ENCODE measurements at regions not wholly inside any gene's neighbourhood (a gene's known extent, or its start where the extent isn't known, plus 50 kb on each side); places are given as distances from the start of the nearest gene placed in this dataset.

- Mint-ChIP-seq H3K36me3 (ENCODE audit: low read depth) (no peaks in the 10 kb centered on the region), H3K27ac (no peak overlapping the region), H3K4me1 (ENCODE audit: low read depth) (no peaks in the 10 kb centered on the region), H3K27me3 (no peaks in the 10 kb centered on the region), H3K4me3 (no peak overlapping the region), H3K9me3 (no peaks in the 10 kb centered on the region)
Observed at GRCh38 chr14:66371776-66372175, 114.4 kb upstream of the CCDC196 start.

- Mint-ChIP-seq H3K36me3 (ENCODE audit: low read depth) (no peaks in the 10 kb centered on the region), H3K4me3 (no peak overlapping the region), H3K27ac (no peak overlapping the region), H3K9me3 (no peaks in the 10 kb centered on the region), H3K27me3 (no peaks in the 10 kb centered on the region), H3K4me1 (ENCODE audit: low read depth) (no peaks in the 10 kb centered on the region)
Observed at GRCh38 chr14:66375046-66375964, 110.9 kb upstream of the CCDC196 start.

- no peaks in the 10 kb centered on the region for H3K27me3 Mint-ChIP-seq
- no peak overlapping the region for H3K27ac Mint-ChIP-seq
- no peaks in the 10 kb centered on the region for H3K4me1 Mint-ChIP-seq (ENCODE audit: low read depth)
- H3K9me3 Mint-ChIP-seq: no peaks in the 10 kb centered on the region
- H3K4me3 Mint-ChIP-seq: no peak overlapping the region
- no peaks in the 10 kb centered on the region for H3K36me3 Mint-ChIP-seq (ENCODE audit: low read depth)
Observed at GRCh38 chr14:66377574-66377973, 108.6 kb upstream of the CCDC196 start.

- no peak overlapping the region for H3K4me3 Mint-ChIP-seq
- no peaks in the 10 kb centered on the region for H3K36me3 Mint-ChIP-seq (ENCODE audit: low read depth)
- no peak overlapping the region for H3K27ac Mint-ChIP-seq
- no peaks in the 10 kb centered on the region for H3K27me3 Mint-ChIP-seq
- no peaks in the 10 kb centered on the region for H3K9me3 Mint-ChIP-seq
- H3K4me1 Mint-ChIP-seq (ENCODE audit: low read depth): no peaks in the 10 kb centered on the region
Observed at GRCh38 chr14:66378712-66379505, 107.3 kb upstream of the CCDC196 start.

DNA sequence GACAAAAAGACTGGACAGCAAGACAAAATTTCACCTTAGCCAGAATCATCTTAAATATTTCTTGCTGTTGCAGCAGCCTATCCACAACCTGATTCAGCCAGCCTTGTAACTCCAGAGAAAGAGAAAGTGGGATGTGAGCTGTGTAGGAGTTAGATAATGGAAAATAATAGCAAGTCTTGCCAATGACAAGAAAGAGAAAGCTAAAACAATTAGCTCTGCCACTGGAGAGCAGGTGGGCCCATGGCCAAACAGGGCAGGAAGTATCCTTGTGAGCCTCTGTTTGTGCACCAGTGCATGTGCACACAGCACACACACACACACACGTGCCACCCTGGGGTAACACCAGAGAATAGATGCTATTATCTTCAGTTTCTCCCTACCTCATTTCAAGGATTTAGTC, 106.0 kb upstream of the CCDC196 start:
- Mint-ChIP-seq H3K4me1 (ENCODE audit: low read depth) (no peaks in the 10 kb centered on the region), H3K36me3 (ENCODE audit: low read depth) (no peaks in the 10 kb centered on the region), H3K27me3 (no peaks in the 10 kb centered on the region), H3K9me3 (no peaks in the 10 kb centered on the region), H3K4me3 (no peak overlapping the region), H3K27ac (no peak overlapping the region)

DNA sequence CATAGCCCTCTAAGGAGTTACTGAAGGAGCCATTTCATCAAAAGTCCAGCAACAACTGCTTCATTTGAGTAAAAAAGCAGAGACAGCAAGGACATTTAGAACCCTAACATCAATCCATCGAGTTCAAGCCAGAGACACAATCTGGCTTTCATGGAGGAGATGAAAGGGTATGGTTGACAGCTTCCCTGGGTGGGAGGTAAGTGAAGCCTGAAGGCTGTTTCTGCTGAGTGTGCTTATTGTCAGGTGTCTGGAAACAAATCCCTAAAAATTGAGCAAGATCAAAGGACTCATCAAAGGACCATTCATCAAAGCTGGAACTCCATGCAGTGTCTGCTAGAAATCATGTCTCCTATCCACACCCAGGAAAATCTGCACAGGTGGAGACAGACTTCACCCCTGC, 104.4 kb upstream of the CCDC196 start:
- Mint-ChIP-seq H3K36me3 (ENCODE audit: low read depth) (no peaks in the 10 kb centered on the region), H3K27me3 (no peaks in the 10 kb centered on the region), H3K4me1 (ENCODE audit: low read depth) (no peaks in the 10 kb centered on the region), H3K4me3 (no peak overlapping the region), H3K9me3 (no peaks in the 10 kb centered on the region), H3K27ac (no peak overlapping the region)

- H3K9me3 Mint-ChIP-seq: no peaks in the 10 kb centered on the region
- no peaks in the 10 kb centered on the region for H3K4me1 Mint-ChIP-seq (ENCODE audit: low read depth)
- no peaks in the 10 kb centered on the region for H3K27me3 Mint-ChIP-seq
- no peak overlapping the region for H3K4me3 Mint-ChIP-seq
- H3K27ac Mint-ChIP-seq: no peak overlapping the region
- H3K36me3 Mint-ChIP-seq (ENCODE audit: low read depth): no peaks in the 10 kb centered on the region
Observed at GRCh38 chr14:66383257-66383656, 102.9 kb upstream of the CCDC196 start.

GRCh38 chr14:66383771-66384170, 102.4 kb upstream of the CCDC196 start:
- H3K36me3 Mint-ChIP-seq (ENCODE audit: low read depth): no peaks in the 10 kb centered on the region
- no peaks in the 10 kb centered on the region for H3K4me1 Mint-ChIP-seq (ENCODE audit: low read depth)
- no peaks in the 10 kb centered on the region for H3K9me3 Mint-ChIP-seq
- no peaks in the 10 kb centered on the region for H3K27me3 Mint-ChIP-seq
- no peak overlapping the region for H3K4me3 Mint-ChIP-seq
- H3K27ac Mint-ChIP-seq: no peak overlapping the region

GRCh38 chr14:66388516-66388915, 97.7 kb upstream of the CCDC196 start:
- no peak overlapping the region for H3K27ac Mint-ChIP-seq
- H3K27me3 Mint-ChIP-seq: peaks cover 6% of the 10 kb centered on the region
- H3K36me3 Mint-ChIP-seq (ENCODE audit: low read depth): no peaks in the 10 kb centered on the region
- no peaks in the 10 kb centered on the region for H3K4me1 Mint-ChIP-seq (ENCODE audit: low read depth)
- no peak overlapping the region for H3K4me3 Mint-ChIP-seq
- H3K9me3 Mint-ChIP-seq: no peaks in the 10 kb centered on the region

DNA sequence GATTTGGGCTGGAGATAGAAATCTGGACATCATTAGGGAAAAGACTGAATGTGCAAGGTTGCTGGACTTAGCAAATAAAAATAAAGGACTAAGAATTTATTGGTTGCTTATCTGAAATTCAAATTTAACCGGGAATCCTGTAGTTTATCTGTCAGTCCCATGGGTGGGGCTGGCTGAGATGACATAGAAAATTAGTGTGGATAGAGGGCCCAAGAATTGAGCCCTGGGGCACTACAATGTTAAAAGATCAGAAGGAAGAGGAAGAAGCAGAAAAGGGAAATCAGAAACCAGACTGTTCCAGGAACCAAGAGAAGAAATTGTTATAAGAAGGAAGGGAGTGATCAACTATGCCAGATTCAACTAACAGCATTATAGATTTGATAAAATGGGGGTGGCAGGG, 96.7 kb upstream of the CCDC196 start:
- Mint-ChIP-seq H3K36me3 (ENCODE audit: low read depth) (no peaks in the 10 kb centered on the region), H3K9me3 (no peaks in the 10 kb centered on the region), H3K27ac (no peak overlapping the region), H3K27me3 (peaks cover 6% of the 10 kb centered on the region), H3K4me3 (no peak overlapping the region), H3K4me1 (ENCODE audit: low read depth) (no peaks in the 10 kb centered on the region)

DNA sequence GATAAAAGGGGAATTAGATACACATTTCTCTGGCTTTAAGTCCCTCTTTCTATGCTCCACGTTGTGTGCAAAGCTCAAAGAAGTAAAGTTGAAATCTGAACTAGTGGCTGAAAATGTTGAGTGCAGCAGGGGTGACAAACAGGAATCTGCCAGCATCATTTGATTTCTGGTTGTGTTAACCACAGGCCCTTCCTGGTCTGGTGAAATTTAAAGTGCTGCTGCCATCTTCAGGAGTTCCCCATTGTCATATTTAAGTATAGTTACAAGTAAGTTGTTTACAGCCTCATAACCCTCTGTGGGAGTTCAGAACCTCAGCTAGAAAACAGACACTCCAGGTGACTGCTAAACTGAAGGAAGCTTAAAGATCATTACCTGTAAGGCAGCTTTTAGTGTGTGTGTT, 90.9 kb upstream of the CCDC196 start:
- H3K27me3 Mint-ChIP-seq: peaks cover 6% of the 10 kb centered on the region
- H3K9me3 Mint-ChIP-seq: no peaks in the 10 kb centered on the region
- H3K36me3 Mint-ChIP-seq (ENCODE audit: low read depth): no peaks in the 10 kb centered on the region
- H3K4me1 Mint-ChIP-seq (ENCODE audit: low read depth): peaks cover 7% of the 10 kb centered on the region
- no peak overlapping the region for H3K27ac Mint-ChIP-seq
- H3K4me3 Mint-ChIP-seq: no peak overlapping the region

- H3K27me3 Mint-ChIP-seq: peaks cover 6% of the 10 kb centered on the region
- no peak overlapping the region for H3K27ac Mint-ChIP-seq
- no peak overlapping the region for H3K4me3 Mint-ChIP-seq
- H3K36me3 Mint-ChIP-seq (ENCODE audit: low read depth): no peaks in the 10 kb centered on the region
- H3K9me3 Mint-ChIP-seq: no peaks in the 10 kb centered on the region
- peaks cover 7% of the 10 kb centered on the region for H3K4me1 Mint-ChIP-seq (ENCODE audit: low read depth)
Observed at GRCh38 chr14:66396164-66396563, 90.0 kb upstream of the CCDC196 start.

GRCh38 chr14:66398437-66398836, 87.7 kb upstream of the CCDC196 start:
- H3K27me3 Mint-ChIP-seq: no peaks in the 10 kb centered on the region
- no peak overlapping the region for H3K4me3 Mint-ChIP-seq
- H3K36me3 Mint-ChIP-seq (ENCODE audit: low read depth): no peaks in the 10 kb centered on the region
- peaks cover 7% of the 10 kb centered on the region for H3K4me1 Mint-ChIP-seq (ENCODE audit: low read depth)
- no peaks in the 10 kb centered on the region for H3K9me3 Mint-ChIP-seq
- H3K27ac Mint-ChIP-seq: no peak overlapping the region

GRCh38 chr14:66401449-66402095, 84.6 kb upstream of the CCDC196 start:
- no peaks in the 10 kb centered on the region for H3K4me1 Mint-ChIP-seq (ENCODE audit: low read depth)
- H3K9me3 Mint-ChIP-seq: no peaks in the 10 kb centered on the region
- no peak overlapping the region for H3K27ac Mint-ChIP-seq
- H3K36me3 Mint-ChIP-seq (ENCODE audit: low read depth): no peaks in the 10 kb centered on the region
- H3K27me3 Mint-ChIP-seq: no peaks in the 10 kb centered on the region
- no peak overlapping the region for H3K4me3 Mint-ChIP-seq

- Mint-ChIP-seq H3K36me3 (ENCODE audit: low read depth) (no peaks in the 10 kb centered on the region), H3K27me3 (no peaks in the 10 kb centered on the region), H3K27ac (no peak overlapping the region), H3K4me1 (ENCODE audit: low read depth) (no peaks in the 10 kb centered on the region), H3K9me3 (no peaks in the 10 kb centered on the region), H3K4me3 (no peak overlapping the region)
Observed at GRCh38 chr14:66403183-66403582, 83.0 kb upstream of the CCDC196 start.
